ENCODE measurements at regions not wholly inside any gene's neighbourhood (a gene's known extent, or its start where the extent isn't known, plus 50 kb on each side); places are given as distances from the start of the nearest gene placed in this dataset.

DNA sequence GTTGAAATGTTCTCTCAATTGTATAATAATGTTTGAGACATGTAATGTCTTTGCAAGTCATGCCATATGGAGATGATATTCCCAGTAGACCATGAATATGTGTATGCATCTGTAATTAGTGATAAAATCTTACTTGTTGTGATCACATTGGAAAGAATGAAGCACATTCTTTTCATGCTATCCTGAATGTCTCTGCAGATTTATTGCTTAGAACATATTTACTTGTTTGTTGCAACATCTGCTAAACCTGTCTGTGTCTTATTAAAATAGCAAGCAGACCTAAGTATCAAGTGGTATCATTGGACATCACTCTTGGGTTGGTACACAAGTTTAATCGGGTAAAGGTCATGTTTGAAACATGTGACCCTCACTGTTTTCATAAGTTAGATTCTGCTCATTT lies 265.5 kb upstream of the CD180 start:
- ChIA-PET CTCF (no interaction called here), POLR2A (no interaction called here)

DNA sequence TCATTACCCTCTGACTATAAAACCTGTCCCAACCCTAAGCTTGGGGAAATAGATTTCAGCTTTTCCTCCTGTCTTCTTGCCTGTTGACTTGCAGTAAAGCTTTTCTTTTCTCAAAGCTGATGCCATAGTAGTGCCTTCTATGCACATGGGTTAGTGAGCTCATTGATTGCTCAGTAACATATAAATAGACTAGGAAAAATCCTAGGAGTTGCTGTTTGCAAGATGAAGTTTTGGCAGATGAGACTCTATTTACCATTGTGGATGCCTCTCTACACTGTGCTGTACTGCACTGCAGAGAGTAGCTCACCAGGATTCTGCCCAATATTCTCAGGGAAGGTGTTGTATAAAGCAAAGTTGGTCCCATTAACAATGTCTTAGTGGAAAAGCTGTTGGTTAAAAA lies 262.7 kb upstream of the CD180 start:
- ChIA-PET POLR2A (no interaction called here), CTCF (no interaction called here)

DNA sequence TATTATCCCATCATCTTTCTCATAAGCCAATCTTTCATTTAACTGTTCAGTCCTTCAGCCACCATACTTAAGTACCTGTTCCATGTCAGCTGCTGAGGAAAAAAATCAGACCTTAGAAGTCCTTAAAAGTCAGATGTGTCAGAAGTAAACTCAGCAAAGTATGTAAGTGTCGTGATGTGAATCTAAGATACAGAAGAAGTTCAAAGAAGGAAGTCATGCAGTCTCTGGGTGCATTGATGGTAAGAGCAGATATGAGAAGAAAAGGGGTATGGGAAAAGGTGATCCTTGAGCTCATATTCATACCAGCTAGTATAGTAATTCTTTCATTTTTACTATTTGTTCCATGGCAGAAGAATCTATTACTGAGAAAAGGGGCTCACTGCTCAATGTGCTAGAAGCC lies 259.4 kb upstream of the CD180 start:
- POLR2A ChIA-PET = no interaction called here
- CTCF ChIA-PET = no interaction called here

DNA sequence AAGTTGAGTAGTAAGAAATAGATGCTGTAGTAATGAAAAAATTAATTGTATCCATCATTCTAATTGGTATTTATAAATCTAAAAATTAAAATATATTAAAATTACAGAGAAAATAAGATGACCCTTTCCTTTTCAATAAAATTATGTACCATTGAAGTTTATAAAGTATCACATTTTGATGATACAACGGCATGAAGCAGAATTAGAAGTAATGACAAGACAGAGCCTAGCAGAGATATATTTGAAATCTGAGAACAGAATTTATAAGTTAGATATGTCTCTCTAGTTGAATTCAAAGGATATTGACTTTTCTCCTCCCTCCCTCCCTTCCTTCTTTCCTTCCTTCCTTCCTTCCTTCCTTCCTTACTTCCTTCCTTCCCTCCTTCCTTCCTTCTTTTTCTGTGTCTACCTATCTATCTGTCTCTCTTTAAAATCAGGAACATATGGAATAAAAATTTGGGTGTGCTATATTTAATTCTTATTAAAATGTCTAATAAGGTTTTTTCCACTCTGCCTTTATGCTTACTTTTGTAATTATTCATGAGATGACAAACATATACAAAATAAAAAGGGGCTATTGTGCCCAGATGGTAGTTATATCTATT lies 258.5 kb upstream of the CD180 start:
- CTCF ChIA-PET = no interaction called here
- POLR2A ChIA-PET = no interaction called here

DNA sequence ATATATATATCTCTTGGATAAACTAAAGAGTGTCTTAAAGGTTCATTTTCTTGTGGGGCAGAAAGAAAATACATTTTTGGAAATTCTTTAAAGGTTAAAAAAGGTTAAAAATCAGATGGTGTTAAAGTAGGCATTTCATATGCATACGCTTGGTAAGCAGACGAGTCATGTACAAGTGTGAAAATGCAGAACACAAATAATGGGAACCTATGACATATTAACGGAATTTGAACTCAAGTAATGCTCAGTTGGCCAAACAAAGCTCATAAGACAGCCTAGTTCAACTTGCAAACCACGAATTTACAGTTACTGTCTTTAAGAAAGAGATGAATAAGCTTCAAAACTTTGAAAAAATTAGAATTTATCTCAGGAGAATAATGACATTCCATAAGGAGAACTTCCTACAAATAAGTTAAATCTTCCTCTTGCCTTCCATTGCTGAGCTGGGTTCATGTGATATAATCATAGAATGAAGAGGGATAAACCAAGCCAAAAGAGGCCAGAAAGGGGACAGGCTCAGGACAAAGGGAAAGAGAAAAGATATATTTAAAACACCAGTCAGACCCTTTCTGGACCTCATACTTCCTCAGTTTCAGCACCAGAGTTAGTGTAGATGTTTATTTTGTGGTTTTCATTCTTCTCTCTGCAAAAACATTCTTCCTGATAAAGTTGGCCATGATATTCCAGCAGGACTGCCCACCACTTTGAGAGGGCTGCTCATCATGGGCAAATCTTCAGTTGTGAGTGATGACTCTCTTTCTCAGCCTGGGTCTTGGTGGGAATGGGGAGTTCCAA lies 256.7 kb upstream of the CD180 start:
- POLR2A ChIA-PET = no interaction called here
- CTCF ChIA-PET = interaction anchor here (0.6 kb wide), 1 partner anchor 955 kb away, joined by 4 read pairs; no protein-coding TSS in a partner anchor

DNA sequence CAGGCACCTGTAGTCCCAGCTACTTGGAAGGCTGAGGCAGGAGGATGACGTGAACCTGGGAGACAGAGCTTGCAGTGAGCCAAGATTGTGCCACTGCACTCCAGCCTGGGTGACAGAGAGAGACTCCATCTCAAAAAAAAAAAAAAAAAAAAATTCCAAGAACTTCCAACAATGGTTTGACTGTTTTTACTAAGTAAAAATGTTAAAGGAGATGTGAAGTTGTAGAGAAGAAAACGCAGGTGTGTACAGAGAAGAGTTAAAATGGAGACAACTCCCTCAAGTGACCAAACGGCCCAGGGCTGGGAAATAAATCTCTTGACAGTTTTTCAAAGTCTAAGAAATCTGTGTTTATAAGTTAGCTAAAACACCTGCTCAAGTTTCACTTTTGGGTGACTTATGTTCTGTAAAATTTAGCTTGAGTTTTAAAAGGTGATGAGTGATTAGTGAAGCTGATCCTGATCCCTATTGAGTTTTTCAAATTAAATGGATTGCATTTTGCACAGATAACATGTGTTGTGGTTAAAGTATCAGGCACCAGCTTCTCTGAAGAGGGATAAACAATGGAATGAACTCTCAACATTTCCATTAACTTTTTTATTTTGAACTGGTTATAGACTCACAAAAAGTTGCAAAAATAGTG lies 255.2 kb upstream of the CD180 start:
- POLR2A ChIA-PET = no interaction called here
- CTCF ChIA-PET = no interaction called here

DNA sequence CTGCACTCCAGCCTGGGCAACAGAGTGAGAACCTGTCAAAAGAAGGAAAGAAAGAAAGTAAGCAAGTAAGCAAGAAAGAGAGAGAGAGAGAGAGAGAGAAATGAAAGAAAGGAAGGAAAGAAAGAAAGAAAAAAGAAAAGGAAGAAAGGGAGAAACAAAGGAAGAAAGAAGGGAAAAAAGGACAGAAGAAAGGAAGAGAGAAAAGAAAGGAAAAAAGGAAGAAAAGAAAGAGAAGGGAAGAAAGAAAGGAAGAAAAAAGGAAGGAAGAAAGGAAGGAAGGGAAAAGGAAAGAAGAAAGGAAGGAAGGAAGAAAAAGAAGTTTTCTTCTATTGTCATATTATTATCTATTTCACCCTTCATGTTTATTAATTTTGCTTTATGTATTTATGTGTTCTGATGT lies 251.1 kb upstream of the CD180 start:
- POLR2A ChIA-PET = no interaction called here
- CTCF ChIA-PET = no interaction called here

DNA sequence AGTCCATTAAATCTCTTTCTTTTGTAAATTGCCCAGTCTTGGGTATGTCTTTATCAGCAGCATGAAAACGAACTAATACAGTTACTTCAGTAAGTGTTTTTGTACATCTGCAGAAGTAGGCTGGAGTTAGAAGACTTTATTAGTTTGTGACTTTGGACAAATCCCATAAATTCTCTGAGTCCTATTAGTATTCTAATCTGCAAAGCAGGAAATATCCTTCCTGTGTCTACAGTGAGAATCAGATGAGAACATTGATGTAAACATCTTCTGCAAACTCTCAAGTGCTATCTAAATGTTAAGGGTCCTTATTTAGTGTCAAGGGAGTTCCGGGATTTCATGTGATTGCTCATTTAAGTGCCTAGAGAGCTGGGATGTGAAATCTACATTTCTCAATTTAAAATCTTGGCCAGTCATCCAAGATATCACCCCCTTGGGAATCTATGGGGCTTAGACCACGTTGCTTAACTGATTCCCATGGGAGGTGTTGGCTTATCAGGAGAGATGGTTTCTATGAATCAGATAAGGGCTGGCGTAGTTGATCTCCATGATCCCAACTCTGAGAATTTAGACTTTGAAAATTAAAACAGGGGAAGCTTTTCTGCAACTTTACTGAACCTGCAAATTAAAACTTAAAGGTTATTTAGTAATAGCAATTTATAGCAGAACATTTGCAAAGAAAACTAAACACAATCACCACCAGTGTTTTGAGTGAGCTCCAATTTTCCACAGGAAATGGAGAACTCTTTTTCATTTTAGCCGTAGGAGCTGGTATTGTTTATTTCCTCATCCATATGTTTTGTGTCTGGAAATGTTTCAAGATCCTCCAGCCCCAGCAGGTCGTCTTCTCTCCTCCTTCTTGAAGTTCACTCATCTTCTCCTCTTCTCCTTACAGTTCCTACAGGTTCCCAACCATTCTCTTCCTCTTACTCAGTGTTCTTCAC lies 241.6 kb upstream of the CD180 start:
- ChIA-PET POLR2A (no interaction called here), CTCF (no interaction called here)

DNA sequence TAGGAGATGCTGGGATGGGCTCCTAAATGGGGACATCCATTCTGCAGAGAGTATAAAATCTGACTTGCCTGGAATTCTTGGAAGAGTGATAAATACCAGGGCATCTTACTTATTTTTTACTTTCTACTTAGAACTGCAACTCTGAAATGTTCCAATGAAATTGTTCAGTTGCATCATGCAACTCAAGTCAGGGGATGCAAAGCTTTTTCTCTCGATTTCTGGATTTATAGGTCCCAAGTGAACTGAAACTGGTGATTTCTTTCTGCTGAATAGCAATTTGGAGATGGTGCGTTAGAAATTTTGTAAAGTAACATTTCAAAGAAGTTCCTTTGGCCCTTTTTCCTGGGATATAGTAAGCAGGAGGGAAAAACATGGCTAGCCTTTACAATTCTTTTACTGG lies 238.4 kb upstream of the CD180 start:
- CTCF ChIA-PET = no interaction called here

DNA sequence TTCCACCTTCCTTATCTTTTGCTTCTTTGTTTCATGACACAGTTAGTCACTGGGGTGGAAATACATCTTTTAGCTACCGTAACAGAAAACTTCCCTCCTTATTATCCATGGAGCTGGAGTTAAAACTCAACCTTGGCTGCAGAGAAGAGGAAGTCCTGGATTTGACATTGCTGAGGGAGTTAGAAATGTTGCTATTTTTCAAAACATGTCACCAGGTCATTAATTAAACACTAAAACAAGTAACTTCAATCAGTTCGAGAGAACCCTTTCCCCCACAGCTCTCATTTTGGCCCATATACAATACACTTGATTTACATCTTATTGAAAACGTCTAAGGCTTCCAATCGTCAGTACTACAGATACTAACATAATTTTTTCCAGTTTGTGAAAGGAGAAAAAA lies 237.9 kb upstream of the CD180 start:
- ChIA-PET POLR2A (no interaction called here), CTCF (no interaction called here)

More for the DNA sequence above, 238.4 kb upstream of the CD180 start:
- POLR2A ChIA-PET = no interaction called here

DNA sequence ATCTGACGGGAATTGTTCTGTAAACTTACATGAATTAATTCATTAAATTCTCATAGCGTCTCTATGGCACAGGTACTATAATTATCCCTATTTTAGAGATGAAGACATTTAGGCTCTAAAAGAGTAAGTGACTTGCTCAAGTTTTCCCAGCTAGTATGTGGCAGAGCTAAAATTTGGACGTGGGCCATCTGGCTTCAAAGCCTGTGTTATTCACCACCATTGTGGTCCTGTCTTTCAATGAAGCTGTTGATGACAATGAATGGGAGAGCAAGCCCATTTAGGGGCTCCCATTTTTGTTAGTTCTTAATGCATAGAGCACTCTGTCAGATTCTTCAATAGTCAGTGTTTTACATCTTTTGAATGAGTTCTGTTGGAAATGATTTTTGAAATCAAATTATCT lies 236.0 kb upstream of the CD180 start:
- ChIA-PET POLR2A (no interaction called here), CTCF (no interaction called here)

DNA sequence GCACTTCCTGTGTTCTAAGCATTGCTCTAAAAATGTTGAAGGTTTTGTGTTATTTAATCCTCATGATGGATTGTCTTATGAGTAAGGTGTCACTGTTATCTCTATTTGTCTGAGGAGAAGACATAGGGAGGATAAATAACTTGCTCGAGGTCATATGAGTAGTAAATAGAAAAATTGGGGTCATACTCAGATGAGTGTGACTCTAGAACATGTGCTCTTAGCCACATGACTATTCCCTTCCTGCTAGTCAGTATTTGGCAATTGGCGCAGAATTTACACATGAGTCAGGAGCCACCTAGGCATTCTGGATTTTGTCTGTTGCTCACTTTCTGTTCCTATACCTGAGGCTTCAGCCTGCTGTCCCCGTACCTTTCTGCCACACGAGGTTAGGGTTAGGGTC lies 234.6 kb upstream of the CD180 start:
- ChIA-PET CTCF (no interaction called here), POLR2A (no interaction called here)

DNA sequence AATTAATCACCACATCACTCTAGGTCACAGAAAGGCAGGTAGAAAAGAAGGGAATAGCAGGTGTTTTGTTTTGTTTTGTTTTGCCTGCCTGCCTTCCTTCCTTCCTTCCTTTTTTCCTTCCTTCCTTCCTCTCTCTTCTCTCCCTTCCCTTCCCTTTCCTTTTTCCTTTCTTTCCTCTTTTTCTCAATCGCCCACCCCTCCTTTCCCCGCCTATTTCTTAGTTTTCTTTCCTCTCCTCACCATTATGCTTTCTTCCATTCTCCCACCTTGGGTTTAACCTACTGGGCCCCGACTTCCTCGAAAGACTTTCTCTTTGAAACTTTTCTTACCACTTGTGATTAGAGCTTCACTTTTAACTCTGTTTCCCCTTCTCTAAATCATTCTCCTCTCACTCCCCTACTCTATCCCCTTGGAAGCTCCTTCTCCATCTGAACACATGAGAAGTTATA lies 231.3 kb upstream of the CD180 start:
- CTCF ChIA-PET = no interaction called here
- POLR2A ChIA-PET = no interaction called here

DNA sequence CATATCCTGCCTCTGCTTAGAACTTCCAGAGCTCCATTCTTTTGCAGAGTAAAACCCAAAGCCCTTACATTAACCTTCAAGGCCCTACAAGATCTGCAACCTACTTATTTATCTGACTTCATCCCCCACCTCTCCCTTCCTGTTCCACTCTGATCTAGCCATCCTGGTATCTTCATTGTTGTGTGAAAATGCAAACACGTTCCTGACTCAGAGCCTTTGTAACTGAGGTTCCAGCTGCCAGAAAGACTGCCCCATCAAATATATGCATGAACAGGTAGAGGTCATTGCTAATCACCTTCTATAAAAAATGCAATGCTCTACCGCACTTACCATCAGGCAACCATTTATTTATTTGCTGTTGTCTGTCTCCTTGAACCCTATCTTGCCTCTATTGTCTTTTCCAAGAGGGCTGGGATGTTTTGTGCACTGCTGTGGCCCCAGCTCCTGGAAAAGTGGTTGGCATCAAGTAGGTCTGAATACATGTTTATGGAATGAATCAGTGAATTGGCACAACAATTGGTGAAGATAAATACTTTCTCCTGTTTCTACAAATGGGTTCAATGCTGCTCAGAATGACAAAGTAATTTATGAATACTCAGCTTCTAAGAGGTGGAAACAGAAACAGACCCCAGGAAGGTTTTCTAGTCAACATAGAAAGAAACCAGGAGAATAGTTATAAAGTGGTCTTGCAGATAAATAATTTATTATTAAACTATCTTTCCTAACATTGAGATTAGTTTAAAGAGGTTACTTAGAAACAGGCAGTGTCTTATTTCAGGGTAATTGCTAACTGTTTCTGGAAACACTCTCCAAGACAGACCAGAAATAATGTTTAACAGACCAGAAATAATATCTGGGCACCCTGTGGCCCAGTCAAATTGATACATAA lies 230.6 kb upstream of the CD180 start:
- ChIA-PET POLR2A (no interaction called here), CTCF (no interaction called here)

DNA sequence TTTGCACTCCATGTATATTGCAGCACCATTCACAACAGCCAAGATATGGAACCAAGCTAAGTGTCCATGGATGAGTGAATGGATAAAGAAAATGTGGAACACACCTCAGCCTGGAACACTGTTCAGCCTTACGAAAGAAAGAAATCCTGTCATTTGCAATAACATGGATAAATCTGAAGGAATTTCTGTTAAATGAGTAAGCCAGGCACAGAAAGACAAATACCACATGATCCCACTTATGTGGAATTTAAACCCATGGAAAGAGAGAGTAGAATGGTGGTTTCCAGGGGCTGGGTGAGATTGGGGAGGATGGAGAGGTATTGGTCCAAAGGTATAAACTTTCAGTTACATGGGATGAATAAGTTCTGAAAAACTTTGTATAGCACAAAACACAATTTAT lies 228.9 kb upstream of the CD180 start:
- ChIA-PET CTCF (no interaction called here), POLR2A (no interaction called here)

DNA sequence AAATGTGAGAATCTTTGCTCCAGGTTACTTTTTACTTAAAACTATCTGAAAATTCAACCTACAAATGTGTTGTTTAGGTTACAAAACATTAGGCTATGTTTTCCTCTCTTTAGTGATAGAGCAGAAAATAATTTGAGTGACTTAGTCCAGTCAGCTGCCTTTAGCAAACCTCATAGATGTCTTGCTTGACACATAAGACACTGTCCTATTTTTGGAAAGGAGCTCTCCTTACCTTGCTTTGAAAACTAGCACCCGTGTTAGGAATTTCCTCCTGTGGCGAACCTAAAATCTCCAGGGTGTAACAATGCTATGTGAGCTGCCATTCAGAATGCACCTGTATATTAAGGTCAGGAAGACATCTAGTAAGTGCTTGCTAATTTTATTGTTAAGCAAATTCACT lies 221.2 kb upstream of the CD180 start:
- CTCF ChIA-PET = no interaction called here
- POLR2A ChIA-PET = no interaction called here

DNA sequence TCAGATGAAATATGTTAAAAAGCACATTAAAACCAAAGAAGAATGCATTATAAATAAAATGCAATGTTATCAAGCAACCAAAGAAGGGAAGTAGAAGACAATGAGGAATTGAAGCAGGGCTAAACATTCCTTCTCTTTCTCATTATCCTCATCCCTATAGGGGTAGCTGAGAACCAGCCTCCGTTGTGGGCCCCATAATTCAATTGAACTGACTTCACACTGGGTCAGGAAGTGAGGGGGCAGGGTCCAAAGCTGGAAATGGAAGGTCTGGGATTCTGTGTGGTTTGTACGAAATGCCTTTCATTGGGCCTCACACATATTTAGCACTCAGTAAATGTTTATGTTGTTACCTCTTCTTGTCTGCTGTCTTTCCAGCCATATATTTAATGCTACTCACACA lies 220.4 kb upstream of the CD180 start:
- ChIA-PET POLR2A (interaction anchor here (0.5 kb wide), 1 partner anchor 24 kb away, joined by 3 read pairs; no protein-coding TSS in a partner anchor), CTCF (no interaction called here)

DNA sequence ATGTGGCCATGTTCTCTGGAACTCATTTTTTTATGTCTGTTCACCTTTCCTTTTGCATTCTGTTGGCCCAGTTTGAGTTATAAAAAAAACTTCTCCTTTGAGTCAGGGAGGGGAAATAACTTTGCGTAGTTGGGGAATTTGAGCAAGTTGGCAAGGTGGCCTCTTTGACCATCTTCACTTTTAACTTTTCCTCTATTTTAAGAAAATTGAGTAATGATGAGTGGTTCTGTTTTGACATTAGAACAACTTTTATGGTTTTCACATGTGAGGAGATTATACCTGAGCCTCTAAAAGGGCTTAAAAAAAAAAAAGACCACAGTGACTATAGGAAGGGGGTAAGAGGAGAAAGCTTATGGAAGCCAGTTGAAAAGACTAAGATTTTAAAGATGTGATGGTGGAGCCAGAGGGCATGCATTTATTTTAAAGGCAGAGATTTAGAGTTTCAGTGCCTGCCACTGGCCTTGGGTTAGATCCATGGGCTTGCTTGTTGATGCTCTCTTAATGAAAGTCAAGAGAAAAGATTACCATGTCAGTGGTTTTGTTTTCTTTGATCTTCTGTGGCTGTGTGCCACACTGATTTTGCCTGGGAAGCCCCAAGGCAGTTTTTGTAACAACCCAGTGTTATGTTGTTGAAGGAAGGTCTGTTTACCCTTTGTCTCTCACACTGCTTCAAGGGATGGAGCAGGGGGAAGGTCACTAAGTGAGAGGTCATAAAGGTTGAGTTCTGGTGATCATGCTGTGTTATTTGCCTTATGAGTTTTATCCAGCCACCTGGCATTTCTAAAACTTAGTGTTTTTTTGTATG lies 219.7 kb upstream of the CD180 start:
- ChIA-PET CTCF (no interaction called here), POLR2A (no interaction called here)

DNA sequence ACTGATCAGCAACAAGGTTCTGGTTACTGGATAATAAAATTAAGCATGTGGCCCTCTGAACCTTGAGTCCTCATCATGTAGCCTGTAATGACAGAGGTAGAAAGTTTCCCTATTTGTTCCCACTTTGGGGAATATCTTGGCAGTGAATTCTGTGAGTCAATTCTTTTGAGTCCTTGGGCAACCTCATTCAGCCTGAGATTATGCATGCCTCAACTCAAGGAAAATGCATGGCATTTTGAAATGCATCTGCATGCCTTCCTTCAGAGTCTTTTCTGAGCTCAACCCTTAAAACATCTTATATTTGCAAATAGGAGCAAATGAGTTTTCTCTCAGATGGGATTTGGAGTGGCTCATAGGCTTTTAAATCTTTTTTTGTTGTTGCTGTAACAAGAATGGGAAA lies 218.1 kb upstream of the CD180 start:
- POLR2A ChIA-PET = no interaction called here
- CTCF ChIA-PET = no interaction called here

All from activated CD8-positive, alpha-beta memory T cell treated with anti-CD3 and anti-CD28 coated beads for 36 hours (primary cell).